ENCODE measurements at regions not wholly inside any gene's neighbourhood (a gene's known extent, or its start where the extent isn't known, plus 50 kb on each side); places are given as distances from the start of the nearest gene placed in this dataset.

DNA sequence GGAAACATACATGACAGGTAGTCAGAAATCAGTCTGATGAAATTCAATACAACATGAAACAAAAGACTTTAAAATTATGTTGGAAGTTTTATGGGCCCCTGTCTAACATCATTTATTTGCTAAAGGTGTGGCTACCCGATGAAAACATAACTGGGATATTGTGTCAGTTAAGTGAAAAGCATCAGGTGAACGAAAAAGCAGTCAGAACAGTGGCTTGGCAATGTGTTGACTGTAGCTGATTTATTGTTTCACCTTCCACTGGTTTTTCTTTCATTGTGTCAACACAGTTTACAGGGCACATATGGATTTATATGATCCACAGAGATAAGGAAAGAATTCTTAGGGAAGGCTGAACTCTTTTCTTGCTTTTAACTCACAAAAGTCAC, 429.6 kb upstream of the ZNF608 start:
- H3K4me3 ChIP-seq: no peak overlapping the region
- H3K27ac ChIP-seq: no peak overlapping the region
- H3K36me3 ChIP-seq: no peaks in the 10 kb centered on the region
- Mint-ChIP-seq H3K9me3 (peaks cover 9% of the 10 kb centered on the region), H3K4me3 (no peak overlapping the region), H3K4me1 (peaks cover 2% of the 10 kb centered on the region), H3K27me3 (ENCODE audit: insufficient read depth, low read depth) (no peaks in the 10 kb centered on the region), H3K27ac (no peak overlapping the region), H3K36me3 (no peaks in the 10 kb centered on the region)
- TF ChIP-seq, protein P1, sequence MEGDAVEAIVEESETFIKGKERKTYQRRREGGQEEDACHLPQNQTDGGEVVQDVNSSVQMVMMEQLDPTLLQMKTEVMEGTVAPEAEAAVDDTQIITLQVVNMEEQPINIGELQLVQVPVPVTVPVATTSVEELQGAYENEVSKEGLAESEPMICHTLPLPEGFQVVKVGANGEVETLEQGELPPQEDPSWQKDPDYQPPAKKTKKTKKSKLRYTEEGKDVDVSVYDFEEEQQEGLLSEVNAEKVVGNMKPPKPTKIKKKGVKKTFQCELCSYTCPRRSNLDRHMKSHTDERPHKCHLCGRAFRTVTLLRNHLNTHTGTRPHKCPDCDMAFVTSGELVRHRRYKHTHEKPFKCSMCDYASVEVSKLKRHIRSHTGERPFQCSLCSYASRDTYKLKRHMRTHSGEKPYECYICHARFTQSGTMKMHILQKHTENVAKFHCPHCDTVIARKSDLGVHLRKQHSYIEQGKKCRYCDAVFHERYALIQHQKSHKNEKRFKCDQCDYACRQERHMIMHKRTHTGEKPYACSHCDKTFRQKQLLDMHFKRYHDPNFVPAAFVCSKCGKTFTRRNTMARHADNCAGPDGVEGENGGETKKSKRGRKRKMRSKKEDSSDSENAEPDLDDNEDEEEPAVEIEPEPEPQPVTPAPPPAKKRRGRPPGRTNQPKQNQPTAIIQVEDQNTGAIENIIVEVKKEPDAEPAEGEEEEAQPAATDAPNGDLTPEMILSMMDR (IDR thresholded peaks at IDR 0.05): no peak
- TF ChIP-seq EZH2phosphoT487 (IDR thresholded peaks at IDR 0.05) (no peak), EZH2 (IDR thresholded peaks at IDR 0.05) (no peak)
- no peaks in the 10 kb centered on the region for H3K79me2 ChIP-seq (ENCODE audit: low read depth)
- no peaks in the 10 kb centered on the region for H3F3A ChIP-seq (ENCODE audit: low read depth)
- no peaks in the 10 kb centered on the region for H4K20me1 ChIP-seq (ENCODE audit: low read depth)
- H3K9me3 ChIP-seq (ENCODE audit: low read depth): no peaks in the 10 kb centered on the region
- H3K4me2 ChIP-seq: no peak overlapping the region
- no peaks in the 10 kb centered on the region for H3K27me3 ChIP-seq
- no peak overlapping the region for H3K9ac ChIP-seq
- DNase-seq (ENCODE audit: low spot score): no peak
- H2AFZ ChIP-seq (replicated peaks): no peak overlapping the region
- peaks cover 6% of the 10 kb centered on the region for H3K4me1 ChIP-seq

DNA sequence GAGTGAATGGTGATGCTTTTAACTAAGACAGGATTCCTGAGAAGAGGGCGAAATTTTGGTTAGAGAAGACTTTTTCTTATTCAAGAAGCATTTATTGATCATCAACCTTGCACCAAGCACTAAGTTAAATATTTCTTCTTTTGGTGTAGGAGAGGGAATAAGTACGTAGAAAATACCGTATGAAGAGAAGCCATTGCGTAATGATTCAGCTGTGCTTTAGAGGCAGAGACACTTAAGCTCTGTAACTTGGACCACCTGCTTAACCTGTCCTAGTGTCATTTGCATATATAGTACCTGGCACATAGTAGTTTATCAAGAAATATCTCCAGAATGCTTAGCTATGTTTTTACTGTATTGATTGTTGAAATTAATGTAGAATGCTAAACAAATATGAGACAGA, 430.9 kb upstream of the ZNF608 start:
- Histone ChIP-seq H3K9me3 (ENCODE audit: low read depth) (no peaks in the 10 kb centered on the region), H3K4me3 (no peak overlapping the region), H3K27ac (no peak overlapping the region), H3K36me3 (no peaks in the 10 kb centered on the region), H3K4me2 (no peak overlapping the region), H3K27me3 (no peaks in the 10 kb centered on the region), H3K79me2 (ENCODE audit: low read depth) (no peaks in the 10 kb centered on the region), H3K9ac (no peak overlapping the region), H2AFZ (replicated peaks) (no peak overlapping the region), H3K4me1 (peaks cover 6% of the 10 kb centered on the region), H3F3A (ENCODE audit: low read depth) (no peaks in the 10 kb centered on the region), H4K20me1 (ENCODE audit: low read depth) (no peaks in the 10 kb centered on the region)
- peaks cover 9% of the 10 kb centered on the region for H3K9me3 Mint-ChIP-seq
- TF ChIP-seq EZH2phosphoT487 (IDR thresholded peaks at IDR 0.05): no peak
- TF ChIP-seq, protein P1 (IDR thresholded peaks at IDR 0.05): no peak
- no peak for TF ChIP-seq EZH2 (IDR thresholded peaks at IDR 0.05)
- no peak overlapping the region for H3K27ac Mint-ChIP-seq
- no peak for DNase-seq (ENCODE audit: low spot score)
- H3K27me3 Mint-ChIP-seq (ENCODE audit: insufficient read depth, low read depth): no peaks in the 10 kb centered on the region
- no peaks in the 10 kb centered on the region for H3K36me3 Mint-ChIP-seq
- no peak overlapping the region for H3K4me3 Mint-ChIP-seq
- no peaks in the 10 kb centered on the region for H3K4me1 Mint-ChIP-seq

DNA sequence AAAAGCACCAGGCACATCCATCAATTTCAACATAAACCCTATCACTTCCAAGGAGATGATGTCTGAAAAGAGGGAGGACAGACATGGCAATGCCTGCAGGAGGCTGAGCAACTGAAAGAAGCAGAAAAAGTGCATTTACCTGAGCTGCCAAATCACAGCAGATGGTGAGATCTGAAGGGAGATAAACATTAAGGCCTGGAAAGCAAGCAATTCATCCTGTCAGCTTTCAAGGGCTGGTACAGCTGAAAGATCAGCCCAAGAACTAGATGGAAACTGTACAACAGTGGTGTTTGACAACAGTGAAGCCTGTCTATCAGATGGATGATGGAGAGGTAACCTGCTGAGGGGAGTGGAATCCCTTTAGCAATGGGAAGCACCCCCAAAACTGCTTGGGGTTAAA, 433.2 kb upstream of the ZNF608 start:
- no peak overlapping the region for H2AFZ ChIP-seq (replicated peaks)

More for the DNA sequence above, 433.2 kb upstream of the ZNF608 start:
- no peak for TF ChIP-seq EZH2phosphoT487 (IDR thresholded peaks at IDR 0.05)
- TF ChIP-seq, protein P1 (IDR thresholded peaks at IDR 0.05): no peak
- TF ChIP-seq EZH2 (IDR thresholded peaks at IDR 0.05): no peak
- no peak overlapping the region for H3K27ac ChIP-seq
- no peaks in the 10 kb centered on the region for H4K20me1 ChIP-seq (ENCODE audit: low read depth)
- H3K36me3 ChIP-seq: no peaks in the 10 kb centered on the region
- H3K9ac ChIP-seq: no peak overlapping the region
- Mint-ChIP-seq H3K9me3 (peaks cover 11% of the 10 kb centered on the region), H3K27me3 (ENCODE audit: insufficient read depth, low read depth) (no peaks in the 10 kb centered on the region), H3K4me1 (peaks cover 2% of the 10 kb centered on the region), H3K36me3 (no peaks in the 10 kb centered on the region), H3K27ac (no peak overlapping the region), H3K4me3 (no peak overlapping the region)
- no peaks in the 10 kb centered on the region for H3K4me1 ChIP-seq
- H3K27me3 ChIP-seq: no peaks in the 10 kb centered on the region
- no peak for DNase-seq (ENCODE audit: low spot score)
- H3K4me2 ChIP-seq: no peak overlapping the region
- H3F3A ChIP-seq (ENCODE audit: low read depth): no peaks in the 10 kb centered on the region
- H3K79me2 ChIP-seq (ENCODE audit: low read depth): no peaks in the 10 kb centered on the region
- no peaks in the 10 kb centered on the region for H3K9me3 ChIP-seq (ENCODE audit: low read depth)
- H3K4me3 ChIP-seq: no peak overlapping the region
